K562 (cell line): ENCODE measurements at regions not wholly inside any gene's neighbourhood (a gene's known extent, or its start where the extent isn't known, plus 50 kb on each side); places are given as distances from the start of the nearest gene placed in this dataset.

Source experiments
- HDGF ChIP-seq: fragments of 450-650 bp; IDR thresholded peaks from 2 replicates; pipeline ENCODE4 v1.6.1; 2016
- L3MBTL2 ChIP-seq: fragments of 450-650 bp; IDR thresholded peaks from 2 replicates; pipeline ENCODE4 v1.6.1; 2016; ENCODE audit warnings: mild to moderate bottlenecking, moderate library complexity
- PHB2 ChIP-seq: fragments of 450-650 bp; IDR thresholded peaks from 2 replicates; pipeline ENCODE4 v1.6.1; 2017; ENCODE audit warnings: low read depth
- TRIM28 ChIP-seq: fragments of 450-650 bp; IDR thresholded peaks from 2 replicates; pipeline ENCODE4 v1.6.1; 2017

- TF ChIP-seq L3MBTL2: no peak
- TF ChIP-seq HDGF: no peak
- no peak for TF ChIP-seq TRIM28
- TF ChIP-seq PHB2: no peak
These were observed 307.9 kb upstream of the CBLB start for GRCh38 chr3:106176734-106177133.
